HL-60 (cell line): ENCODE measurements at regions not wholly inside any gene's neighbourhood (a gene's known extent, or its start where the extent isn't known, plus 50 kb on each side); places are given as distances from the start of the nearest gene placed in this dataset.

Experiments
- DNase-seq, 2 experiments: peaks; one replicate each; pipeline ENCODE4 v3.0.0-alpha.2; 2010 to 2020; ENCODE audit warnings: low read depth in 1 of 2, low spot score in 1 of 2
- H3K27ac ChIP-seq: fragments of 250-450 bp; sonication (Bioruptor Pico); replicated peaks from 2 replicates; pipeline ENCODE4 v1.5.1; 2020; ENCODE audit warnings: mild to moderate bottlenecking, moderate library complexity
- H3K27me3 ChIP-seq: fragments of 250-450 bp; sonication (Bioruptor Pico); 2 replicates; pipeline ENCODE4 v1.5.1; 2021; ENCODE audit warnings: mild to moderate bottlenecking, moderate library complexity; ENCODE audit not compliant: insufficient read depth, poor library complexity, severe bottlenecking
- H3K4me3 ChIP-seq: replicated peaks from 2 replicates; pipeline ENCODE4 v1.5.1; 2011; ENCODE audit warnings: mild to moderate bottlenecking, control low read depth, low read length; ENCODE audit not compliant: insufficient read depth
- GABPA ChIP-seq: IDR thresholded peaks from 2 replicates; pipeline ENCODE4 v1.6.1; 2012; ENCODE audit warnings: low read depth
- POLR2AphosphoS5 ChIP-seq: IDR thresholded peaks from 2 replicates; pipeline ENCODE4 v1.6.1; 2012; ENCODE audit warnings: low read depth
- SPI1 ChIP-seq: IDR thresholded peaks from 2 replicates; pipeline ENCODE4 v1.6.1; 2012; ENCODE audit warnings: low read depth, mild to moderate bottlenecking, borderline replicate concordance
- TF ChIP-seq, protein P1 (sequence below): IDR thresholded peaks from 2 replicates; pipeline ENCODE4 v1.6.1; 2012; ENCODE audit warnings: low read depth; ENCODE audit not compliant: insufficient replicate concordance
- TF ChIP-seq, protein P2 (sequence below): IDR thresholded peaks from one replicate; pipeline ENCODE4 v1.5.1; 2011; ENCODE audit warnings: low read length, control low read depth, inconsistent platforms; ENCODE audit not compliant: insufficient read depth

DNA sequence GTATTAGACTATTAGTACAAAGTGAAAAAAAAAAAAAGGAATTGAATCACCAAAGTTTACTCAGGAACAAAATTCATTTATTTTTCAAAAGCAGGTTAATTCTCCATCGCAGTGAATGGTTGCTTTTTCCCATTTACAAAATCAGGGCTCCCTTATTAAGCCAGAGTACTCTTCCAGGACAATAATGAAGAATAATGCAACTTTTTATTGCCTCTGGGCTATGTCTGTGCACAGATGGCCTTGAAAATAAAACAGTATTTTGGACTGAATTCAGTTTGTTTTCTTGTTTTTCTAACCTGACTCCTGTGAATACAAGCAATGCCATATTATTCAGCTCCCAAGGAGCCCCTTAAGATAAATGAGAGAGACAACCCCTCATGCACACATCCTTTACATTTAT lies 246.8 kb downstream of the KCNS3 start:
- Histone ChIP-seq H3K27ac (no peak overlapping the region), H3K4me3 (no peak overlapping the region), H3K27me3 (peaks cover 3% of the 10 kb centered on the region)
- no peak for TF ChIP-seq SPI1
- TF ChIP-seq, protein P1, sequence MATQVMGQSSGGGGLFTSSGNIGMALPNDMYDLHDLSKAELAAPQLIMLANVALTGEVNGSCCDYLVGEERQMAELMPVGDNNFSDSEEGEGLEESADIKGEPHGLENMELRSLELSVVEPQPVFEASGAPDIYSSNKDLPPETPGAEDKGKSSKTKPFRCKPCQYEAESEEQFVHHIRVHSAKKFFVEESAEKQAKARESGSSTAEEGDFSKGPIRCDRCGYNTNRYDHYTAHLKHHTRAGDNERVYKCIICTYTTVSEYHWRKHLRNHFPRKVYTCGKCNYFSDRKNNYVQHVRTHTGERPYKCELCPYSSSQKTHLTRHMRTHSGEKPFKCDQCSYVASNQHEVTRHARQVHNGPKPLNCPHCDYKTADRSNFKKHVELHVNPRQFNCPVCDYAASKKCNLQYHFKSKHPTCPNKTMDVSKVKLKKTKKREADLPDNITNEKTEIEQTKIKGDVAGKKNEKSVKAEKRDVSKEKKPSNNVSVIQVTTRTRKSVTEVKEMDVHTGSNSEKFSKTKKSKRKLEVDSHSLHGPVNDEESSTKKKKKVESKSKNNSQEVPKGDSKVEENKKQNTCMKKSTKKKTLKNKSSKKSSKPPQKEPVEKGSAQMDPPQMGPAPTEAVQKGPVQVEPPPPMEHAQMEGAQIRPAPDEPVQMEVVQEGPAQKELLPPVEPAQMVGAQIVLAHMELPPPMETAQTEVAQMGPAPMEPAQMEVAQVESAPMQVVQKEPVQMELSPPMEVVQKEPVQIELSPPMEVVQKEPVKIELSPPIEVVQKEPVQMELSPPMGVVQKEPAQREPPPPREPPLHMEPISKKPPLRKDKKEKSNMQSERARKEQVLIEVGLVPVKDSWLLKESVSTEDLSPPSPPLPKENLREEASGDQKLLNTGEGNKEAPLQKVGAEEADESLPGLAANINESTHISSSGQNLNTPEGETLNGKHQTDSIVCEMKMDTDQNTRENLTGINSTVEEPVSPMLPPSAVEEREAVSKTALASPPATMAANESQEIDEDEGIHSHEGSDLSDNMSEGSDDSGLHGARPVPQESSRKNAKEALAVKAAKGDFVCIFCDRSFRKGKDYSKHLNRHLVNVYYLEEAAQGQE, result no peak
- no peak for TF ChIP-seq POLR2AphosphoS5
- TF ChIP-seq GABPA, result no peak
- TF ChIP-seq, protein P2, sequence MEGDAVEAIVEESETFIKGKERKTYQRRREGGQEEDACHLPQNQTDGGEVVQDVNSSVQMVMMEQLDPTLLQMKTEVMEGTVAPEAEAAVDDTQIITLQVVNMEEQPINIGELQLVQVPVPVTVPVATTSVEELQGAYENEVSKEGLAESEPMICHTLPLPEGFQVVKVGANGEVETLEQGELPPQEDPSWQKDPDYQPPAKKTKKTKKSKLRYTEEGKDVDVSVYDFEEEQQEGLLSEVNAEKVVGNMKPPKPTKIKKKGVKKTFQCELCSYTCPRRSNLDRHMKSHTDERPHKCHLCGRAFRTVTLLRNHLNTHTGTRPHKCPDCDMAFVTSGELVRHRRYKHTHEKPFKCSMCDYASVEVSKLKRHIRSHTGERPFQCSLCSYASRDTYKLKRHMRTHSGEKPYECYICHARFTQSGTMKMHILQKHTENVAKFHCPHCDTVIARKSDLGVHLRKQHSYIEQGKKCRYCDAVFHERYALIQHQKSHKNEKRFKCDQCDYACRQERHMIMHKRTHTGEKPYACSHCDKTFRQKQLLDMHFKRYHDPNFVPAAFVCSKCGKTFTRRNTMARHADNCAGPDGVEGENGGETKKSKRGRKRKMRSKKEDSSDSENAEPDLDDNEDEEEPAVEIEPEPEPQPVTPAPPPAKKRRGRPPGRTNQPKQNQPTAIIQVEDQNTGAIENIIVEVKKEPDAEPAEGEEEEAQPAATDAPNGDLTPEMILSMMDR, result no peak
- no peak for DNase-seq

DNA sequence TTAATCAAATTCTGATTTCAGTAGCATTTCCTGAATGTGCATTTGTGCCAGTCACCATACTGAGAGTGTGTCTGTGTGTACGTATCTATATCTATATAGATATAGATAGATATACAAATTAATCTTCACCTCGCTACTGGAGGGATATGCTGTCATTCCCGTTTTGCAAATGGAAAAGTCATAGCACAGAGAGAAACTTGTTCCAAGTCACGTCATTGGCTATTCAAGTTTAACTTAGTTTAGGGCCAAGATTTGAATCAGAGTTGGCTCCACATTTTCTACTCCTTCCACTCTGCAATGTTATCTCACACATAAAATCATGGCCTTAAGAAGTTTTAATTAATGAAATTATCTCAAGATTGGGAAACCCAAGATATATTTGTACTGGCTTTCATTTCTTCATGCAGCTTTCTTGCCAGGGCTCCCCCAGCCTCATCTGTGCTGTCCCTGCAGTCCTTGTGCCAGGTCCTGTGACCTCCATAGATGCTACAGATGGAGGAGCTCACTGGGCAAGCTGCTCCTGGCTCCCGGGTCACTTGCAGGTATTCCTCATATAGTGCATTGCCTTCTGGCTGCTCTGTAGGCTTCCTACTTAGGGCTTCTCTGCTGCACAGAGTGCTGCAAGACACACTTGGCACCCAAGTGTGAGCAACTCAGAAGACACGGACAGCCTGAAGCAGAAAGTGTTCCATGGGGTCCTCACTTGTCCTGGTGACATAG lies 245.8 kb downstream of the KCNS3 start:
- TF ChIP-seq POLR2AphosphoS5 (no peak), GABPA (no peak), SPI1 (no peak)
- TF ChIP-seq, protein P2, result no peak
- TF ChIP-seq, protein P1, result no peak
- no peak for DNase-seq

DNA sequence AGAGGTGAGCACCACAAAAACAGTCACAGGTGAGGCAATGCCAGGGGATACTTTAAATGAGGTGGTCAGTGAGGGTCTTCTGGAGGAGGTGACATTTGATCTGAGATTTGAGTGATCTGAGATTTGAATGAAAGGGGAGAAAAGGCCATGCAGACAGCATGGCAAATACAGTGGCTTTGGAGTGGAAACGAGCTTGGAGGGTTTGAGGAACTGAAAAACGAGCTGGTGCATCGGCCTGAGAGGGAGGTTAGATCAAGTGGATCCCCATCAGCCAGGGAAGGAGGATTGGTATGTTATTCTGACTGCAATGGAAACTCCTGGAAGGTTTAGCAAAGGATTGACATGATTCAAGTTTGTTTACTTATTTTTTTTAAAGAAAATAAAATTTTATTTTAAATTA lies 245.1 kb downstream of the KCNS3 start:
- Histone ChIP-seq H3K27me3 (peaks cover 3% of the 10 kb centered on the region), H3K27ac (no peak overlapping the region), H3K4me3 (no peak overlapping the region)
- TF ChIP-seq POLR2AphosphoS5 (no peak), GABPA (no peak), SPI1 (no peak)
- TF ChIP-seq, protein P1, result no peak
- TF ChIP-seq, protein P2, result no peak
- DNase-seq, result no peak

More for the DNA sequence above, 245.8 kb downstream of the KCNS3 start:
- Histone ChIP-seq H3K4me3 (no peak overlapping the region), H3K27ac (no peak overlapping the region), H3K27me3 (peaks cover 3% of the 10 kb centered on the region)
